Right lobe of liver (tissue), 4 donors: ENCODE measurements at regions not wholly inside any gene's neighbourhood (a gene's known extent, or its start where the extent isn't known, plus 50 kb on each side); places are given as distances from the start of the nearest gene placed in this dataset.
"Not testable (repeated sequence)": the region's sequence is repeated elsewhere in the genome, so short reads cannot be mapped to it uniquely, and the experiment has no call there.

Experiments
- POLR2A ChIP-seq: fragments of 450-650 bp; IDR thresholded peaks from one replicate; pipeline ENCODE4 v1.6.1; 2017; ENCODE audit warnings: antibody characterized with exemption, mild to moderate bottlenecking
- TF ChIP-seq, protein P1 (sequence below), 4 donors: fragments of 200-600 bp in 3 of 4; fragments of 450-650 bp in 1 of 4; IDR thresholded peaks; one replicate each; pipeline versions ENCODE4 v1.5.1 to v1.8.0; 2016 to 2022; ENCODE audit warnings: antibody characterized with exemption in 4 of 4, mild to moderate bottlenecking in 2 of 4
- donor health status: DM: no; HTN: no; CAD: no.
- donor health status: DM: no; HTN: no; CAD: no.
- donor health status: DM: no; HTN: yes; CAD: no.

DNA sequence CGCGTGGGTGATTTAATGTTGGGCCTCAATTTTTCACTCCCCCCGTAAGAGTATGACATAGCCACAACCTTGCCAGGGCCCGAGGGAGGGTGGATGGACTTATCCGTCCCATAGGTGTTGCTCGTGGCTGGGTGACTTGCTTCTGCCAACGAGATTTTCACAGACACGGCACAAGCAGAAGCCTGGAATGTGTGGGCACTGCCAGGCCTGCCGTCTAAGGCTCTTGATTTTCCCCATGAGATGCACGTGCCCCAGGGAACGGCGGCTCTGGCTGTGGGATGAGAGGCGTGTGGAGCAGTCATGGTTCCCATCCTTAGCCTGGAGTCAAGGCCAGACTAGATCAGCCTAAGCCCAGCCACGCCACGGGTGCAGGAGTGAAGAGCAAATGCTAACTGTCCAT is 58.6 kb upstream of the APOD start:
- TF ChIP-seq, protein P1, sequence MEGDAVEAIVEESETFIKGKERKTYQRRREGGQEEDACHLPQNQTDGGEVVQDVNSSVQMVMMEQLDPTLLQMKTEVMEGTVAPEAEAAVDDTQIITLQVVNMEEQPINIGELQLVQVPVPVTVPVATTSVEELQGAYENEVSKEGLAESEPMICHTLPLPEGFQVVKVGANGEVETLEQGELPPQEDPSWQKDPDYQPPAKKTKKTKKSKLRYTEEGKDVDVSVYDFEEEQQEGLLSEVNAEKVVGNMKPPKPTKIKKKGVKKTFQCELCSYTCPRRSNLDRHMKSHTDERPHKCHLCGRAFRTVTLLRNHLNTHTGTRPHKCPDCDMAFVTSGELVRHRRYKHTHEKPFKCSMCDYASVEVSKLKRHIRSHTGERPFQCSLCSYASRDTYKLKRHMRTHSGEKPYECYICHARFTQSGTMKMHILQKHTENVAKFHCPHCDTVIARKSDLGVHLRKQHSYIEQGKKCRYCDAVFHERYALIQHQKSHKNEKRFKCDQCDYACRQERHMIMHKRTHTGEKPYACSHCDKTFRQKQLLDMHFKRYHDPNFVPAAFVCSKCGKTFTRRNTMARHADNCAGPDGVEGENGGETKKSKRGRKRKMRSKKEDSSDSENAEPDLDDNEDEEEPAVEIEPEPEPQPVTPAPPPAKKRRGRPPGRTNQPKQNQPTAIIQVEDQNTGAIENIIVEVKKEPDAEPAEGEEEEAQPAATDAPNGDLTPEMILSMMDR (IDR thresholded peaks at IDR 0.05), result not testable (repeated sequence)
- not testable (repeated sequence) for TF ChIP-seq POLR2A
